K562 (cell line): ENCODE measurements at regions not wholly inside any gene's neighbourhood (a gene's known extent, or its start where the extent isn't known, plus 50 kb on each side); places are given as distances from the start of the nearest gene placed in this dataset. TPM values are rescaled to one million over a fixed set of nuclear protein-coding genes. Genes with fewer than 3 reads are reported as not detected.

Source experiments
- ATAC-seq: fragments of 200-7000 bp; cut with Tn5 transposase; 3 replicates; pipeline ENCODE4 v1.9.1; 2020; ENCODE audit warnings: moderate library complexity
- BruUV-seq: library from RNA; stranded (reverse); fragments of 400-500 nt; replicated peaks from 2 replicates; lab custom pipeline; 2021; lab: Mats Ljungman, UMichigan
- CTCF ChIA-PET: fragments of 300-600 bp; formaldehyde crosslinking; extraction: SDS; loops from one replicate; lab custom pipeline; 2021; ENCODE audit warnings: low intra/inter-chr PET ratio; lab: Yijun Ruan, JAX
- POLR2A ChIA-PET: fragments of 300-600, 350-650 bp; sonication (Branson Sonifier 250); formaldehyde crosslinking; extraction: SDS; loops from one replicate; lab custom pipeline; 2021; ENCODE audit warnings: antibody characterized with exemption, inconsistent platforms; lab: Yijun Ruan, JAX
- DNase-seq, 4 experiments: peaks; one replicate each; pipeline versions ENCODE4 v3.0.0 to v3.0.0-alpha.2; 2011 to 2018; ENCODE audit warnings: low spot score in 3 of 4, mixed read lengths in 3 of 4; ENCODE audit errors: extremely low read depth in 1 of 4
- FAIRE-seq: peaks from 2 replicates; lab custom pipeline; 2011; peaks lifted over from hg19 to GRCh38; lab: Jason Lieb, UNC
- H2AFZ ChIP-seq: 2 replicates; pipeline ENCODE4 v1.6.0; 2011; ENCODE audit warnings: low read depth, low read length, control low read depth, inconsistent platforms
- H3K27ac ChIP-seq: fragments of 200-600 bp; 3 replicates; pipeline ENCODE4 v1.8.0; 2011; ENCODE audit warnings: low read depth, mild to moderate bottlenecking, control low read depth, inconsistent platforms, low read length, moderate library complexity, mixed read lengths; ENCODE audit errors: extremely low read depth
- H3K27me3 ChIP-seq, 2 experiments: fragments of 300-600 bp in 1 of 2; 2 replicates in 1 of 2; 3 replicates in 1 of 2; pipeline versions ENCODE4 v1.6.0 to v1.8.0; 2011; ENCODE audit warnings: inconsistent platforms in 2 of 2, low read length in 2 of 2, mild to moderate bottlenecking in 1 of 2, mixed read lengths in 1 of 2, moderate library complexity in 1 of 2; ENCODE audit not compliant: control insufficient read depth in 2 of 2, insufficient read depth in 2 of 2
- H3K36me3 ChIP-seq: fragments of 300-600 bp; 3 replicates; pipeline ENCODE4 v1.8.0; 2011; ENCODE audit warnings: mild to moderate bottlenecking, low read length, inconsistent platforms; ENCODE audit not compliant: control insufficient read depth, insufficient read depth
- H3K4me1 ChIP-seq, 2 experiments: fragments of 200-600 bp in 1 of 2; replicated peaks in 1 of 2; 2 replicates in 1 of 2; 3 replicates in 1 of 2; pipeline versions ENCODE4 v1.5.1 to v1.8.0; 2011; ENCODE audit warnings: inconsistent platforms in 2 of 2, low read length in 2 of 2, mild to moderate bottlenecking in 1 of 2, mixed read lengths in 1 of 2, moderate library complexity in 1 of 2; ENCODE audit not compliant: control insufficient read depth in 2 of 2, insufficient read depth in 2 of 2
- H3K4me2 ChIP-seq: 2 replicates; pipeline ENCODE4 v1.6.1; 2011; ENCODE audit warnings: low read length, control low read depth, inconsistent platforms, mixed read lengths; ENCODE audit not compliant: insufficient read depth
- H3K4me3 ChIP-seq: fragments of 200-600 bp; sonication (generic), shearing (Covaris generic); 2 replicates; pipeline ENCODE4 v1.5.1; 2016; ENCODE audit warnings: control low read depth, inconsistent platforms
- H3K79me2 ChIP-seq: fragments of 200-600 bp; 3 replicates; pipeline ENCODE4 v1.8.0; 2011; ENCODE audit warnings: low read length, inconsistent platforms; ENCODE audit not compliant: control insufficient read depth, insufficient read depth
- H3K9ac ChIP-seq, 2 experiments: 2 replicates each; pipeline versions ENCODE4 v1.6.0 to v1.6.1; 2011; ENCODE audit warnings: low read depth in 2 of 2, low read length in 2 of 2, control low read depth in 1 of 2, inconsistent platforms in 1 of 2, mild to moderate bottlenecking in 1 of 2, mixed read lengths in 1 of 2; ENCODE audit not compliant: insufficient read depth in 1 of 2
- H3K9me1 ChIP-seq: one replicate; pipeline ENCODE4 v1.6.0; 2011; ENCODE audit warnings: inconsistent platforms, mild to moderate bottlenecking, low read length, moderate library complexity; ENCODE audit not compliant: control insufficient read depth, insufficient read depth
- H3K9me3 ChIP-seq: replicated peaks from 2 replicates; pipeline ENCODE4 v1.5.1; 2011; ENCODE audit warnings: low read depth, low read length, inconsistent platforms; ENCODE audit not compliant: control insufficient read depth, insufficient read depth
- H4K20me1 ChIP-seq: replicated peaks from 2 replicates; pipeline ENCODE4 v1.6.1; 2011; ENCODE audit warnings: low read length, inconsistent platforms, mixed read lengths; ENCODE audit not compliant: control insufficient read depth, insufficient read depth
- CBFA2T2 ChIP-seq: fragments of 450-650 bp; conservative IDR thresholded peaks from 2 replicates; pipeline ENCODE4 v1.6.1; 2017; ENCODE audit warnings: mild to moderate bottlenecking
- NRF1 ChIP-seq, 2 experiments: fragments of 450-650 bp; IDR thresholded peaks in 1 of 2; conservative IDR thresholded peaks in 1 of 2; 2 replicates each; pipeline ENCODE4 v1.6.1; 2014; ENCODE audit warnings: mild to moderate bottlenecking in 2 of 2
- POLR3A ChIP-seq: IDR thresholded peaks from 2 replicates; pipeline ENCODE4 v1.6.1; 2011; ENCODE audit warnings: borderline replicate concordance, mild to moderate bottlenecking, moderate library complexity; ENCODE audit not compliant: insufficient read length, insufficient read depth; ENCODE audit errors: extremely low read depth
- TBP ChIP-seq: optimal IDR thresholded peaks from 2 replicates; pipeline ENCODE3; 2011; ENCODE audit warnings: low read depth, low read length, improper control_type of control experiment
- ZNF239 ChIP-seq: fragments of 250-450 bp; sonication (Bioruptor Pico); IDR thresholded peaks from 2 replicates; pipeline ENCODE4 v1.4.0; 2020; ENCODE audit warnings: mild to moderate bottlenecking
- WGBS: fragments of 100-300 bp; shearing (Covaris generic); methylation state at CpG from one replicate; pipeline ENCODE4 v1.1.6; 2016; ENCODE audit warnings: low coverage, mixed read lengths; ENCODE audit not compliant: insufficient coverage; ENCODE audit errors: missing lambda C conversion rate; 5-methylcytosine and 5-hydroxymethylcytosine counted together
- in situ Hi-C: fragments of 300-500 bp; cut with MboI; formaldehyde crosslinking; loops from 4 replicates; pipeline ENCODE4 v1.15.0; 2018; ENCODE audit warnings: inconsistent platforms, mixed read lengths
- intact Hi-C: fragments of 100-400 bp; cut with micrococcal nuclease; formaldehyde crosslinking; loops from 2 replicates; pipeline ENCODE4 v1.14.2; 2022
- small RNA-seq: library from RNA; depleted of rRNA; stranded (forward); fragments of <200 nt; gene quantifications from one replicate; pipeline ENCODE3, GENCODE V24; 2014

DNA sequence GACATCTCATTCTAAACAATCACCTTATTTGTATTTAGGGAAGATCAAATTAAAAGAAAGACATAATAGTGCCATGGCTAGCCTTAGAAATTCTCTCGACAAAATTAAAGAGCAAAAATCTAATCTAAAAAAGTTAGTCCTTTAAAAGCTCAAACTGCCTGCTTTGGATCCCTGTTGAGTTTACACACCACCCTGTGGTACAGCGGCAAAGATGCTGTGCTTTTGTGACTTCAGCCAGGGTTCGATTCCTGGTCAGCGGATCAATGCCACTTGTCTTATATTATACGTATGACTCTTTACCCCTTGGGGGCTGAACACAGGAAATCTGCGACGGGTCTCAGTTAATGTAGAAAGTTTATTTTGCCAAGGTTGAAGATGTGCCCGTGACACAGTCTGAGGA is 51.3 kb upstream of the VOPP1 start:
- in situ Hi-C loops = no loop called here
- Histone ChIP-seq H3K9me1 (no peaks in the 10 kb centered on the region), H3K9ac (no peak overlapping the region), H3K4me3 (no peak overlapping the region), H3K36me3 (no peaks in the 10 kb centered on the region), H3K27ac (no peak overlapping the region), H3K4me2 (no peak overlapping the region)
- CTCF ChIA-PET = no interaction called here
- DNase-seq (no peak), FAIRE-seq (no peak)
- TF ChIP-seq TBP (peak; percentile 75), POLR3A (peak; percentile 71), CBFA2T2 (no peak)
- TF ChIP-seq, all 486 proteins: peak for 2
- H4K20me1 ChIP-seq = no peaks in the 10 kb centered on the region
- intact Hi-C loops = no loop called here
- no peaks in the 10 kb centered on the region for H3K9me3 ChIP-seq
- no peak overlapping the region for H2AFZ ChIP-seq
- WGBS = 2% methylated on average over 8 of the region's 8 CpGs
- H3K4me1 ChIP-seq = no peaks in the 10 kb centered on the region
- no peak for ATAC-seq
- no peaks in the 10 kb centered on the region for H3K79me2 ChIP-seq
- POLR2A ChIA-PET = no interaction called here
- no peaks in the 10 kb centered on the region for H3K27me3 ChIP-seq
- BruUV-seq = no TSS peak

- ChIA-PET POLR2A (no interaction called here), CTCF (no interaction called here)
- Histone ChIP-seq H3K4me3 (no peak overlapping the region), H3K9ac (no peak overlapping the region), H3K9me1 (no peaks in the 10 kb centered on the region), H3K36me3 (no peaks in the 10 kb centered on the region), H2AFZ (0 out of 2 replicates have a peak overlapping the region, but pooled peaks have one; percentile 4), H4K20me1 (no peaks in the 10 kb centered on the region), H3K9me3 (no peaks in the 10 kb centered on the region), H3K4me2 (no peak overlapping the region), H3K27ac (no peak overlapping the region), H3K4me1 (no peaks in the 10 kb centered on the region), H3K27me3 (no peaks in the 10 kb centered on the region), H3K79me2 (no peaks in the 10 kb centered on the region)
- WGBS = 9% methylated on average over 5 of the region's 5 CpGs
- intact Hi-C loops = no loop called here
- in situ Hi-C loops = no loop called here
- TF ChIP-seq ZNF239 (CRISPR knock-in tag) (no peak), NRF1 (conservative IDR thresholded peaks at IDR 0.05 in 1 of 2, IDR thresholded peaks at IDR 0.05 in 1 of 2) (peak; percentile 87 to 89)
- FAIRE-seq (no peak), ATAC-seq (no peak), DNase-seq (peak in 1 of 4 experiments; percentile 11)
- no TSS peak for BruUV-seq
Observed at GRCh38 chr7:55622241-55622640, 49.9 kb upstream of the VOPP1 start.

Small RNA genes in the stretch of these regions (small RNA-seq; reads per million reads assigned to genes)
- gene RNU6-389P (not detected), gene SUMO2P3 (not detected)
